CD8-positive, alpha-beta memory T cell (primary cell): ENCODE measurements at regions not wholly inside any gene's neighbourhood (a gene's known extent, or its start where the extent isn't known, plus 50 kb on each side); places are given as distances from the start of the nearest gene placed in this dataset.
"Not testable (repeated sequence)": the region's sequence is repeated elsewhere in the genome, so short reads cannot be mapped to it uniquely, and the experiment has no call there.

Source experiments
- CTCF ChIA-PET: fragments of 350-600 bp; sonication (Branson Sonifier 250); formaldehyde crosslinking; loops from one replicate; lab custom pipeline; 2021; ENCODE audit warnings: antibody characterized with exemption; lab: Charles Lee
- POLR2A ChIA-PET: fragments of 350-600 bp; sonication (Branson Sonifier 250); formaldehyde crosslinking; loops from one replicate; lab custom pipeline; 2021; ENCODE audit warnings: antibody characterized with exemption; lab: Charles Lee
- DNase-seq, 5 donors: peaks; one replicate each; pipeline versions ENCODE4 v3.0.0 to v3.0.0-alpha.2; 2020 to 2022; ENCODE audit warnings: mixed read lengths in 1 of 5
- H3K27ac ChIP-seq: one replicate; pipeline ENCODE4 v1.7.0; 2013; ENCODE audit warnings: low read depth, mild to moderate bottlenecking, low read length, moderate library complexity
- H3K27me3 ChIP-seq: 2 replicates; pipeline ENCODE4 v1.7.0; 2013; ENCODE audit warnings: low read length, mild to moderate bottlenecking; ENCODE audit not compliant: insufficient read depth, poor library complexity, severe bottlenecking
- H3K36me3 ChIP-seq: 2 replicates; pipeline ENCODE4 v1.7.0; 2013; ENCODE audit warnings: mild to moderate bottlenecking, low read length, moderate library complexity; ENCODE audit not compliant: insufficient read depth
- H3K4me1 ChIP-seq: 2 replicates; pipeline ENCODE4 v1.7.0; 2013; ENCODE audit warnings: mild to moderate bottlenecking, low read length, moderate library complexity; ENCODE audit not compliant: insufficient read depth
- H3K4me3 ChIP-seq: 2 replicates; pipeline ENCODE4 v1.7.0; 2013; ENCODE audit warnings: mild to moderate bottlenecking, low read length
- H3K9me3 ChIP-seq: 2 replicates; pipeline ENCODE4 v1.7.0; 2013; ENCODE audit warnings: mild to moderate bottlenecking, low read length
- H3K27ac Mint-ChIP-seq, 8 donors: one replicate each; pipeline ENCODE4 v1.8.0; 2020 to 2021; ENCODE audit warnings: mixed read lengths in 8 of 8, mild to moderate bottlenecking in 6 of 8, inconsistent platforms in 3 of 8, moderate library complexity in 3 of 8
- H3K27me3 Mint-ChIP-seq, 2 donors: one replicate each; pipeline ENCODE4 v1.8.0; 2020 to 2021; ENCODE audit warnings: mixed read lengths in 2 of 2, mild to moderate bottlenecking in 1 of 2, moderate library complexity in 1 of 2
- H3K36me3 Mint-ChIP-seq, 3 donors: one replicate each; pipeline ENCODE4 v1.8.0; 2020 to 2021; ENCODE audit warnings: mixed read lengths in 3 of 3, inconsistent platforms in 1 of 3, mild to moderate bottlenecking in 1 of 3
- H3K4me1 Mint-ChIP-seq, 3 donors: one replicate each; pipeline ENCODE4 v1.8.0; 2020 to 2021; ENCODE audit warnings: mixed read lengths in 3 of 3, inconsistent platforms in 1 of 3, mild to moderate bottlenecking in 1 of 3
- H3K4me3 Mint-ChIP-seq, 7 donors: one replicate each; pipeline ENCODE4 v1.8.0; 2020 to 2021; ENCODE audit warnings: mixed read lengths in 7 of 7, mild to moderate bottlenecking in 6 of 7, moderate library complexity in 4 of 7, inconsistent platforms in 2 of 7
- H3K9me3 Mint-ChIP-seq, 5 donors: one replicate each; pipeline ENCODE4 v1.8.0; 2020 to 2022; ENCODE audit warnings: mixed read lengths in 5 of 5, mild to moderate bottlenecking in 3 of 5, moderate library complexity in 2 of 5, inconsistent platforms in 1 of 5

DNA sequence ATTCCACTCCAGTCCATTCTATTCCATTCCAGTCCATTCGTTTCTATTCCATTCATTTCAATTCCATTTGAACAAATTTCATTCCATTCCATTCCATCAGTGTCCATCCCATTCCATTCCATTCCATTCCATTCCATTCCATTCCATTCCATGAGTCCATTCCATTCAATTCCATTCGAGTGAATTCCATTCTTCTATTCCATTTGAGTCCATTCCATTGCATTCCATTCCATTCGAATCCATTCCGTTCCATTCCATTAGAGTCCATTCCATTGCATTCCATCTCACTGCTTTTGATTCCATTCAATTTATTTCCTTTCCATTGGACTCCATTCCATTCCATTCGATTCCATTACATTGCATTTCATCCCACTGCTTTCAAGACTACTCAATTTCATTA, 1132.1 kb downstream of the RPIA start:
- no peaks in the 10 kb centered on the region for H3K36me3 ChIP-seq
- no peak overlapping the region for H3K4me3 ChIP-seq
- DNase-seq: no peak
- POLR2A ChIA-PET: no interaction called here
- no peak overlapping the region for H3K4me3 Mint-ChIP-seq
- CTCF ChIA-PET: no interaction called here
- H3K36me3 Mint-ChIP-seq: peaks cover 0 to 42% (median 16%) of the 10 kb centered on the region in 3 donors
- no peak overlapping the region for H3K27ac ChIP-seq
- no peak overlapping the region for H3K27ac Mint-ChIP-seq
- no peaks in the 10 kb centered on the region for H3K27me3 ChIP-seq
- H3K4me1 ChIP-seq: no peaks in the 10 kb centered on the region
- no peaks in the 10 kb centered on the region for H3K4me1 Mint-ChIP-seq
- peaks cover 20% of the 10 kb centered on the region for H3K9me3 ChIP-seq
- peaks cover 0 to 4% (median 0%) of the 10 kb centered on the region in 5 donors for H3K9me3 Mint-ChIP-seq
- H3K27me3 Mint-ChIP-seq: no peaks in the 10 kb centered on the region

DNA sequence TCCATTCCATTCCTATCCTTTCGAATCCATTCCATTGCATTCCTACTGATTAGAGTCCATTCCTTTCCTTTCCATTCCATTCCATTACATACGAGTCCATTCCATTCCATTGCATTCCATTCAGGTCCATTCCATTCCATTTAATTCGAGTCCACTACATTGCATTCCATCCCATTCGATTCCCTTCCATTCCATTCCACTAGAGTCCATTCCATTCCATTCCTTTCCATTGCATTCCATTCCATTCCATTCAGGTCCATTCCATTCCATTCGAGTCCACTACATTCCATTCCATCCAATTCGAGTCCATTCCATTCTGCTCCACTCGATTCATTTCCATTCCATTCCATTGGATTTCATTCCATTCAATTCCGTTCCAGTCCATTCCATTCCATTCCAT, 1133.6 kb downstream of the RPIA start:
- Mint-ChIP-seq H3K27ac (peak overlapping the region in 1 of 8 donors; percentile 21), H3K4me1 (no peaks in the 10 kb centered on the region), H3K27me3 (no peaks in the 10 kb centered on the region), H3K9me3 (peaks cover 0 to 5% (median 0%) of the 10 kb centered on the region in 5 donors), H3K4me3 (no peak overlapping the region), H3K36me3 (peaks cover 0 to 37% (median 15%) of the 10 kb centered on the region in 3 donors)
- ChIA-PET CTCF (no interaction called here), POLR2A (no interaction called here)
- no peaks in the 10 kb centered on the region for H3K27me3 ChIP-seq
- H3K36me3 ChIP-seq: no peaks in the 10 kb centered on the region
- no peak overlapping the region for H3K4me3 ChIP-seq
- H3K27ac ChIP-seq: no peak overlapping the region
- H3K9me3 ChIP-seq: peaks cover 16% of the 10 kb centered on the region
- DNase-seq: no peak
- H3K4me1 ChIP-seq: no peaks in the 10 kb centered on the region

DNA sequence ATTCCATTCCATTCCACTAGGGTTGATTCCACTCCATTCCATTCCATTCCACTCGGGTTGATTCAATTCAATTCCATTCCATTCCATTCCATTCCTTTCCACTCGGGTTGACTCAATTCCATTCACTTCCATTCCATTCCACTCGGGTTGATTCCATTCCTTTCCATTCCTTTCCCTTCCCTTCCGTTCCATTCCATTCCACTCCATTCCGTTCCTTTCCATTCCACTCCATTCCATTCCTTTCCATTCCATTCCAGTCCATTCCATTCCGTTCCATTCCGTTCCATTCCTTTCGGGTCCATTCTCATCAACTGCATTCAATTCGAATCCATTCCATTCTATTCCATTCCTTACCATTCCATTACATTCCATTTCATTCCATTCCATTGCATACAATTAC, 1135.3 kb downstream of the RPIA start:
- Mint-ChIP-seq H3K36me3 (peaks cover 0 to 26% (median 11%) of the 10 kb centered on the region in 3 donors), H3K9me3 (peaks cover 0 to 21% (median 0%) of the 10 kb centered on the region in 5 donors)
- H3K27ac ChIP-seq, H3K4me1 ChIP-seq, H3K4me1 Mint-ChIP-seq, H3K27ac Mint-ChIP-seq, H3K27me3 ChIP-seq, CTCF ChIA-PET, POLR2A ChIA-PET, DNase-seq, H3K36me3 ChIP-seq, H3K4me3 Mint-ChIP-seq, H3K27me3 Mint-ChIP-seq, H3K4me3 ChIP-seq: not testable (repeated sequence)
- H3K9me3 ChIP-seq: peaks cover 30% of the 10 kb centered on the region

- Mint-ChIP-seq H3K9me3 (peaks cover 0 to 29% (median 0%) of the 10 kb centered on the region in 5 donors), H3K36me3 (peaks cover 0 to 19% (median 11%) of the 10 kb centered on the region in 3 donors)
- H3K4me3 ChIP-seq, H3K27ac ChIP-seq, H3K4me1 ChIP-seq, CTCF ChIA-PET, H3K27ac Mint-ChIP-seq, DNase-seq, H3K36me3 ChIP-seq, POLR2A ChIA-PET, H3K27me3 ChIP-seq, H3K4me1 Mint-ChIP-seq, H3K27me3 Mint-ChIP-seq, H3K4me3 Mint-ChIP-seq: not testable (repeated sequence)
- peaks cover 37% of the 10 kb centered on the region for H3K9me3 ChIP-seq
Observed at GRCh38 chr2:89827829-89828228, 1136.4 kb downstream of the RPIA start.

GRCh38 chr2:89828416-89828815, 1136.9 kb downstream of the RPIA start:
- H3K27me3 ChIP-seq, H3K27ac ChIP-seq, H3K27ac Mint-ChIP-seq, POLR2A ChIA-PET, H3K4me1 Mint-ChIP-seq, H3K27me3 Mint-ChIP-seq, H3K4me3 Mint-ChIP-seq, H3K4me3 ChIP-seq, H3K4me1 ChIP-seq, DNase-seq, H3K36me3 ChIP-seq, CTCF ChIA-PET: not testable (repeated sequence)
- H3K9me3 ChIP-seq: peaks cover 37% of the 10 kb centered on the region
- peaks cover 1 to 17% (median 13%) of the 10 kb centered on the region in 3 donors for H3K36me3 Mint-ChIP-seq
- peaks cover 0 to 29% (median 0%) of the 10 kb centered on the region in 5 donors for H3K9me3 Mint-ChIP-seq

- H3K4me1 ChIP-seq, H3K27ac Mint-ChIP-seq, H3K27me3 Mint-ChIP-seq, CTCF ChIA-PET, DNase-seq, H3K4me3 ChIP-seq, POLR2A ChIA-PET, H3K4me3 Mint-ChIP-seq, H3K27me3 ChIP-seq, H3K4me1 Mint-ChIP-seq, H3K36me3 ChIP-seq, H3K27ac ChIP-seq: not testable (repeated sequence)
- Mint-ChIP-seq H3K36me3 (peaks cover 1 to 17% (median 13%) of the 10 kb centered on the region in 3 donors), H3K9me3 (peaks cover 0 to 29% (median 0%) of the 10 kb centered on the region in 5 donors)
- H3K9me3 ChIP-seq: peaks cover 37% of the 10 kb centered on the region
Observed at GRCh38 chr2:89828961-89829631, 1137.6 kb downstream of the RPIA start.

DNA sequence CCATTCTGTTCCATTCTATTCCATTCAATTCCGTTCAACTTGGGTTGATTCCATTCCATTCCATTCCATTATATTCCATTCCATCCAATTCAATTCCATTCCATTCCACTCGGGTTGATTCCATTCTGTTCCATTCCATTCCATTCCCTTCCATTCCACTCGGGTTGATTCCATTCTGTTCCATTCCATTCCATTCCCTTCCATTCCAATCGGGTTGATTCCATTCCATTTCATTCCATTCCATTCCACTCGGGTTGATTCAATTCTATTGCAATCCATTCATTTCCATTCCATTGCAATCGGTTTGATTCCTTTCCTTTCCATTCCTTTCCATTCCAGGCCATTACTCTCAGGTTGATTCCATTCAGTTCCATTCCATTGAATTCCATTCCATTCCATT, 1138.4 kb downstream of the RPIA start:
- H3K4me3 ChIP-seq: no peak overlapping the region
- H3K27me3 ChIP-seq: no peaks in the 10 kb centered on the region
- CTCF ChIA-PET: no interaction called here
- no peak overlapping the region for H3K27ac ChIP-seq
- H3K36me3 ChIP-seq: no peaks in the 10 kb centered on the region
- Mint-ChIP-seq H3K9me3 (peaks cover 0 to 35% (median 0%) of the 10 kb centered on the region in 5 donors), H3K36me3 (peaks cover 1 to 17% (median 13%) of the 10 kb centered on the region in 3 donors), H3K27ac (no peak overlapping the region), H3K27me3 (no peaks in the 10 kb centered on the region), H3K4me3 (no peak overlapping the region), H3K4me1 (no peaks in the 10 kb centered on the region)
- POLR2A ChIA-PET: no interaction called here
- H3K9me3 ChIP-seq: peaks cover 40% of the 10 kb centered on the region
- DNase-seq: no peak
- no peaks in the 10 kb centered on the region for H3K4me1 ChIP-seq

GRCh38 chr2:89830341-89831218, 1139.1 kb downstream of the RPIA start:
- H3K4me3 Mint-ChIP-seq, H3K27ac ChIP-seq, CTCF ChIA-PET, H3K4me3 ChIP-seq, DNase-seq, POLR2A ChIA-PET, H3K27me3 ChIP-seq, H3K27me3 Mint-ChIP-seq, H3K4me1 ChIP-seq, H3K27ac Mint-ChIP-seq, H3K4me1 Mint-ChIP-seq, H3K36me3 ChIP-seq: not testable (repeated sequence)
- H3K36me3 Mint-ChIP-seq: peaks cover 1 to 13% (median 11%) of the 10 kb centered on the region in 3 donors
- H3K9me3 Mint-ChIP-seq: peaks cover 0 to 39% (median 4%) of the 10 kb centered on the region in 5 donors
- peaks cover 43% of the 10 kb centered on the region for H3K9me3 ChIP-seq
